NAMALWA (cell line): ENCODE measurements at regions not wholly inside any gene's neighbourhood (a gene's known extent, or its start where the extent isn't known, plus 50 kb on each side); places are given as distances from the start of the nearest gene placed in this dataset.

ENCODE experiments used
- DNase-seq: peaks from one replicate; pipeline ENCODE4 v3.0.0-alpha.2; 2015; ENCODE audit warnings: low spot score

- no peak for DNase-seq
These were observed 1331.2 kb upstream of the GBE1 start for GRCh38 chr3:83092521-83093221.

GRCh38 chr3:83076041-83076440 is 1314.6 kb upstream of the GBE1 start:
- no peak for DNase-seq

GRCh38 chr3:83074485-83074884 is 1313.0 kb upstream of the GBE1 start:
- DNase-seq: no peak

- DNase-seq: no peak
These were observed 1304.5 kb upstream of the GBE1 start for GRCh38 chr3:83065851-83066460.

- DNase-seq: no peak
These were observed 1302.0 kb upstream of the GBE1 start for GRCh38 chr3:83063446-83063845.

GRCh38 chr3:83048556-83048955 is 1287.1 kb upstream of the GBE1 start:
- DNase-seq: no peak

- DNase-seq: no peak
These were observed 1278.0 kb upstream of the GBE1 start for GRCh38 chr3:83039422-83039821.

- DNase-seq: no peak
These were observed 1274.2 kb upstream of the GBE1 start for GRCh38 chr3:83035704-83036010.

GRCh38 chr3:83034806-83035703 is 1273.6 kb upstream of the GBE1 start:
- no peak for DNase-seq

GRCh38 chr3:83033133-83033532 is 1271.7 kb upstream of the GBE1 start:
- DNase-seq: no peak

GRCh38 chr3:83023086-83023485 is 1261.6 kb upstream of the GBE1 start:
- no peak for DNase-seq

- no peak for DNase-seq
These were observed 1250.0 kb upstream of the GBE1 start for GRCh38 chr3:83011481-83011880.

- DNase-seq: no peak
These were observed 1242.5 kb upstream of the GBE1 start for GRCh38 chr3:83003917-83004316.

- DNase-seq: no peak
These were observed 1241.5 kb upstream of the GBE1 start for GRCh38 chr3:83002869-83003445.

GRCh38 chr3:82999777-83000176 is 1238.3 kb upstream of the GBE1 start:
- no peak for DNase-seq

- DNase-seq: no peak
These were observed 1216.9 kb upstream of the GBE1 start for GRCh38 chr3:82978368-82978767.

- DNase-seq: no peak
These were observed 1216.4 kb upstream of the GBE1 start for GRCh38 chr3:82977871-82978270.

- no peak for DNase-seq
These were observed 1212.3 kb upstream of the GBE1 start for GRCh38 chr3:82973791-82974190.

- DNase-seq: no peak
These were observed 1198.9 kb upstream of the GBE1 start for GRCh38 chr3:82960379-82960778.

GRCh38 chr3:82957696-82958095 is 1196.3 kb upstream of the GBE1 start:
- DNase-seq: no peak

GRCh38 chr3:82957079-82957478 is 1195.6 kb upstream of the GBE1 start:
- no peak for DNase-seq

GRCh38 chr3:82954486-82954885 is 1193.0 kb upstream of the GBE1 start:
- DNase-seq: no peak

- no peak for DNase-seq
These were observed 1180.6 kb upstream of the GBE1 start for GRCh38 chr3:82942041-82942440.
